ENCODE measurements at regions not wholly inside any gene's neighbourhood (a gene's known extent, or its start where the extent isn't known, plus 50 kb on each side); places are given as distances from the start of the nearest gene placed in this dataset.

- TF ChIP-seq POLR2A (IDR thresholded peaks at IDR 0.05; ENCODE audit: borderline replicate concordance, extremely low read depth, insufficient read depth, insufficient read length) (no peak), POLR2AphosphoS5 (IDR thresholded peaks at IDR 0.05; ENCODE audit: low read depth, low read length) (no peak), FOSL1 (IDR thresholded peaks at IDR 0.05; ENCODE audit: low read depth) (no peak), CTCF (IDR thresholded peaks at IDR 0.05 in 2 of 3, conservative IDR thresholded peaks at IDR 0.05 in 1 of 3; ENCODE audit: borderline replicate concordance in 1 of 3, insufficient read depth in 1 of 3, low read depth in 2 of 3, low read length in 2 of 3) (no peak), REST (IDR thresholded peaks at IDR 0.05; ENCODE audit: low read depth) (no peak), SIN3A (IDR thresholded peaks at IDR 0.05; ENCODE audit: low read depth) (no peak), MAX (IDR thresholded peaks at IDR 0.05) (no peak)
These were observed 152.4 kb upstream of the MDFIC2 start for GRCh38 chr3:70464876-70465275.
